IMR-90 (cell line): ENCODE measurements at regions not wholly inside any gene's neighbourhood (a gene's known extent, or its start where the extent isn't known, plus 50 kb on each side); places are given as distances from the start of the nearest gene placed in this dataset.

Source experiments
- ATAC-seq: fragments of 200-7000 bp; cut with Tn5 transposase; 2 replicates; pipeline ENCODE4 v1.9.1; 2020; ENCODE audit warnings: low read depth, mild to moderate bottlenecking, moderate library complexity
- BruUV-seq: library from RNA; stranded (reverse); fragments of 400-500 nt; replicated peaks from 2 replicates; lab custom pipeline; 2021; lab: Mats Ljungman, UMichigan
- CTCF ChIA-PET: fragments of 300-600 bp; formaldehyde crosslinking; extraction: SDS; loops from one replicate; lab custom pipeline; 2021; ENCODE audit warnings: antibody characterized with exemption; lab: Yijun Ruan, JAX
- POLR2A ChIA-PET: fragments of 300-600 bp; sonication (Branson Sonifier 250); formaldehyde crosslinking; loops from one replicate; lab custom pipeline; 2022; ENCODE audit warnings: antibody characterized with exemption; ENCODE audit not compliant: unreplicated experiment; lab: Charles Lee
- DNase-seq: peaks from one replicate; pipeline ENCODE4 v3.0.0; 2013
- H2AFZ ChIP-seq: replicated peaks from 2 replicates; pipeline ENCODE3; 2013; ENCODE audit warnings: low read length, mild to moderate bottlenecking; ENCODE audit not compliant: poor library complexity
- H2AK5ac ChIP-seq: 2 replicates; pipeline ENCODE4 v1.6.1; 2013; ENCODE audit warnings: low read depth, low read length, inconsistent platforms
- H2AK9ac ChIP-seq: replicated peaks from 2 replicates; pipeline ENCODE3; 2013; ENCODE audit warnings: mild to moderate bottlenecking, low read depth, low read length, moderate library complexity; ENCODE audit not compliant: poor library complexity
- H2BK120ac ChIP-seq: 2 replicates; pipeline ENCODE4 v1.6.1; 2013; ENCODE audit warnings: low read depth, low read length, inconsistent platforms
- H2BK15ac ChIP-seq: 3 replicates; pipeline ENCODE4 v1.6.1; 2013; ENCODE audit warnings: low read depth, low read length, inconsistent platforms
- H2BK20ac ChIP-seq: 2 replicates; pipeline ENCODE4 v1.6.1; 2013; ENCODE audit warnings: low read depth, mild to moderate bottlenecking, inconsistent platforms, low read length, moderate library complexity
- H2BK5ac ChIP-seq: 2 replicates; pipeline ENCODE4 v1.6.1; 2013; ENCODE audit warnings: mild to moderate bottlenecking, low read depth, low read length, inconsistent platforms; ENCODE audit not compliant: poor library complexity, severe bottlenecking
- H3K14ac ChIP-seq: replicated peaks from 2 replicates; pipeline ENCODE4 v1.6.1; 2013; ENCODE audit warnings: low read depth, low read length, inconsistent platforms
- H3K18ac ChIP-seq: 2 replicates; pipeline ENCODE4 v1.6.1; 2013; ENCODE audit warnings: low read depth, low read length, control low read depth
- H3K23ac ChIP-seq: 2 replicates; pipeline ENCODE4 v1.6.1; 2013; ENCODE audit warnings: low read depth, low read length, inconsistent platforms
- H3K27ac ChIP-seq: 2 replicates; pipeline ENCODE4 v1.5.1; 2013; ENCODE audit warnings: mild to moderate bottlenecking, control low read depth, low read length; ENCODE audit not compliant: insufficient read depth
- H3K27me3 ChIP-seq: 2 replicates; pipeline ENCODE4 v1.6.1; 2013; ENCODE audit warnings: low read length; ENCODE audit not compliant: control insufficient read depth, insufficient read depth
- H3K36me3 ChIP-seq: 2 replicates; pipeline ENCODE4 v1.6.1; 2013; ENCODE audit warnings: low read length, mixed read lengths; ENCODE audit not compliant: control insufficient read depth, insufficient read depth
- H3K4ac ChIP-seq: 2 replicates; pipeline ENCODE4 v1.6.1; 2013; ENCODE audit warnings: low read depth, low read length, inconsistent platforms
- H3K4me1 ChIP-seq: 2 replicates; pipeline ENCODE4 v1.6.1; 2013; ENCODE audit warnings: low read length, mixed read lengths; ENCODE audit not compliant: control insufficient read depth, insufficient read depth
- H3K4me2 ChIP-seq: 2 replicates; pipeline ENCODE4 v1.6.1; 2013; ENCODE audit warnings: low read depth, mild to moderate bottlenecking, control low read depth, low read length, moderate library complexity
- H3K4me3 ChIP-seq: 2 replicates; pipeline ENCODE4 v1.5.1; 2013; ENCODE audit warnings: low read depth, mild to moderate bottlenecking, control low read depth, low read length, moderate library complexity; ENCODE audit not compliant: insufficient read depth
- H3K56ac ChIP-seq: 2 replicates; pipeline ENCODE4 v1.6.1; 2013; ENCODE audit warnings: low read length, inconsistent platforms; ENCODE audit not compliant: insufficient read depth; ENCODE audit errors: extremely low read depth
- H3K79me1 ChIP-seq, 2 experiments: 2 replicates each; pipeline ENCODE4 v1.6.1; 2013; ENCODE audit warnings: low read length in 2 of 2, inconsistent platforms in 1 of 2, low read depth in 1 of 2
- H3K9ac ChIP-seq: 2 replicates; pipeline ENCODE4 v1.6.1; 2013; ENCODE audit warnings: low read depth, low read length, control low read depth
- H3K9me1 ChIP-seq: 2 replicates; pipeline ENCODE4 v1.6.1; 2013; ENCODE audit warnings: low read length, inconsistent platforms; ENCODE audit not compliant: insufficient read depth
- H3K9me3 ChIP-seq: 2 replicates; pipeline ENCODE4 v1.6.1; 2013; ENCODE audit warnings: low read length; ENCODE audit not compliant: control insufficient read depth, insufficient read depth
- H4K20me1 ChIP-seq: 2 replicates; pipeline ENCODE4 v1.6.1; 2013; ENCODE audit warnings: low read length, inconsistent platforms; ENCODE audit not compliant: insufficient read depth
- H4K5ac ChIP-seq: 2 replicates; pipeline ENCODE4 v1.6.1; 2013; ENCODE audit warnings: mild to moderate bottlenecking, low read depth, low read length, control low read depth
- H4K8ac ChIP-seq, 2 experiments: 2 replicates each; pipeline ENCODE4 v1.6.1; 2013; ENCODE audit warnings: low read depth in 2 of 2, low read length in 2 of 2, control low read depth in 1 of 2, inconsistent platforms in 1 of 2
- H4K91ac ChIP-seq: 2 replicates; pipeline ENCODE4 v1.6.1; 2013; ENCODE audit warnings: low read depth, low read length, inconsistent platforms; ENCODE audit not compliant: insufficient read depth
- BHLHE40 ChIP-seq: fragments of 150-350 bp; IDR thresholded peaks from 2 replicates; pipeline ENCODE4 v1.6.1; 2016; ENCODE audit warnings: mild to moderate bottlenecking, low read depth, low read length
- CEBPB ChIP-seq: IDR thresholded peaks from 2 replicates; pipeline ENCODE4 v1.6.1; 2012; ENCODE audit warnings: low read depth, low read length, improper control_type of control experiment
- CHD1 ChIP-seq: IDR thresholded peaks from 2 replicates; pipeline ENCODE4 v1.6.1; 2012; ENCODE audit warnings: low read depth, low read length, improper control_type of control experiment
- ELK1 ChIP-seq: fragments of 150-350 bp; IDR thresholded peaks from 2 replicates; pipeline ENCODE4 v1.6.1; 2016; ENCODE audit warnings: low read depth, mild to moderate bottlenecking, low read length, moderate library complexity, borderline replicate concordance
- FOS ChIP-seq: fragments of 150-350 bp; IDR thresholded peaks from 2 replicates; pipeline ENCODE4 v1.6.1; 2016; ENCODE audit warnings: low read depth, low read length
- MAFK ChIP-seq: IDR thresholded peaks from 2 replicates; pipeline ENCODE4 v1.6.1; 2012; ENCODE audit warnings: low read depth, low read length, improper control_type of control experiment
- MAZ ChIP-seq: IDR thresholded peaks from 2 replicates; pipeline ENCODE4 v1.6.1; 2012; ENCODE audit warnings: low read depth, mild to moderate bottlenecking, low read length, improper control_type of control experiment, moderate library complexity, borderline replicate concordance
- MXI1 ChIP-seq: IDR thresholded peaks from 2 replicates; pipeline ENCODE4 v1.6.1; 2012; ENCODE audit warnings: low read depth, mild to moderate bottlenecking, low read length, moderate library complexity, borderline replicate concordance
- NFE2L2 ChIP-seq: fragments of 150-350 bp; IDR thresholded peaks from 2 replicates; pipeline ENCODE4 v1.6.1; 2016; ENCODE audit warnings: low read depth, mild to moderate bottlenecking, low read length
- POLR2A ChIP-seq: IDR thresholded peaks from 2 replicates; pipeline ENCODE4 v1.6.1; 2012; ENCODE audit warnings: mild to moderate bottlenecking, low read depth, low read length
- RAD21 ChIP-seq: IDR thresholded peaks from 2 replicates; pipeline ENCODE4 v1.6.1; 2012; ENCODE audit warnings: low read length, improper control_type of control experiment
- RCOR1 ChIP-seq: IDR thresholded peaks from 2 replicates; pipeline ENCODE4 v1.6.1; 2012; ENCODE audit warnings: mild to moderate bottlenecking, low read length, improper control_type of control experiment; ENCODE audit not compliant: insufficient replicate concordance
- RFX5 ChIP-seq: IDR thresholded peaks from 2 replicates; pipeline ENCODE4 v1.8.0; 2012; ENCODE audit warnings: low read depth, mild to moderate bottlenecking, low read length, moderate library complexity
- SMC3 ChIP-seq: fragments of 150-350 bp; IDR thresholded peaks from 2 replicates; pipeline ENCODE4 v1.6.1; 2016; ENCODE audit warnings: low read depth, mild to moderate bottlenecking, antibody characterized with exemption, low read length, moderate library complexity
- USF2 ChIP-seq: fragments of 150-350 bp; IDR thresholded peaks from 2 replicates; pipeline ENCODE4 v1.6.1; 2017; ENCODE audit warnings: mild to moderate bottlenecking, antibody characterized with exemption, low read length, low read depth
- WGBS, 2 experiments: methylation state at CpG; one replicate each; pipeline versions ENCODE4 v1.1.5 to v1.1.7; 2013; ENCODE audit warnings: missing lambda C conversion rate in 2 of 2; ENCODE audit not compliant: insufficient read length in 1 of 2; ENCODE audit errors: extremely low coverage in 2 of 2; 5-methylcytosine and 5-hydroxymethylcytosine counted together
- dilution Hi-C: fragments of 300-500 bp; cut with HindIII; formaldehyde crosslinking; loops from one replicate; pipeline ENCODE4 v1.14.3; 2018; ENCODE audit warnings: low sequenced_read_pairs; ENCODE audit not compliant: unreplicated experiment
- in situ Hi-C: fragments of 300-500 bp; cut with MboI; formaldehyde crosslinking; loops from 3 replicates; pipeline ENCODE4 v1.14.3; 2019; ENCODE audit warnings: low sequenced_read_pairs, inconsistent platforms, mixed read lengths
- intact Hi-C: fragments of 100-400 bp; cut with micrococcal nuclease; formaldehyde crosslinking; loops from 2 replicates; pipeline ENCODE4 v1.10.0; 2022
- TF ChIP-seq, protein P1 (sequence below): conservative IDR thresholded peaks from 2 replicates; pipeline ENCODE4 v1.5.1; 2012; ENCODE audit warnings: mild to moderate bottlenecking, low read depth, low read length, improper control_type of control experiment

DNA sequence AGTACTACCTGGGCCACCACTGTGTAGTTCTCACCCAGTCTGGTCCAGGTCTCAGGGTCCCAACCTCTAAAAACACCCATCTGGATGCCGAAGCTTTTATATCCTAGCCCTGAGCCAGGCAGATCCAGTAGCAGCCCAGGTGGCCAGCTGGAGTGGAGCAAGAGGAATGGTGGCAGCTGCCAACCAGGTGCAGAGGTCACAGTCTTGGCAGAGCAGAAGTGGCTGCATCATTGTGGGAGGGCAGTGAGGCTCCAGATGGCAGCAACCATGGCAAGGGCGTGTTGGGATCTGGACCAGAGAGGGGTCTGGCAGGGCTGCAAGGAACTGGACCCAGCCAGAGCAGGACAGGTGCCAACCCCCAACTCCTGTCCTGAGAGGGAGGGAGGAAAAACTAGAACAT, 72.2 kb upstream of the AGAP1 start:
- Histone ChIP-seq H2BK20ac (no peak overlapping the region), H3K23ac (no peak overlapping the region), H4K5ac (no peak overlapping the region), H3K18ac (no peak overlapping the region), H4K8ac (no peak overlapping the region), H3K14ac (no peak overlapping the region), H2AFZ (no peak overlapping the region), H3K9me1 (no peaks in the 10 kb centered on the region), H3K9me3 (peaks cover 3% of the 10 kb centered on the region; the same call in 1 of the 2 replicates), H2BK120ac (no peak overlapping the region), H3K4me2 (no peak overlapping the region), H3K56ac (no peak overlapping the region), H3K9ac (no peak overlapping the region), H3K79me1 (no peaks in the 10 kb centered on the region), H4K20me1 (no peaks in the 10 kb centered on the region), H2BK15ac (no peak overlapping the region), H3K4me3 (no peak overlapping the region), H3K27ac (no peak overlapping the region), H3K36me3 (no peaks in the 10 kb centered on the region), H2AK9ac (no peak overlapping the region), H4K91ac (no peak overlapping the region), H2AK5ac (no peak overlapping the region), H2BK5ac (no peak overlapping the region), H3K4ac (no peak overlapping the region), H3K27me3 (peaks cover 12% of the 10 kb centered on the region), H3K4me1 (no peaks in the 10 kb centered on the region)
- TF ChIP-seq BHLHE40 (no peak), POLR2A (no peak), USF2 (no peak), CEBPB (no peak), NFE2L2 (no peak), ELK1 (no peak), FOS (no peak), MXI1 (no peak), RAD21 (no peak), MAFK (no peak), RCOR1 (no peak), MAZ (no peak), CHD1 (no peak), RFX5 (no peak), SMC3 (no peak)
- TF ChIP-seq, protein P1, sequence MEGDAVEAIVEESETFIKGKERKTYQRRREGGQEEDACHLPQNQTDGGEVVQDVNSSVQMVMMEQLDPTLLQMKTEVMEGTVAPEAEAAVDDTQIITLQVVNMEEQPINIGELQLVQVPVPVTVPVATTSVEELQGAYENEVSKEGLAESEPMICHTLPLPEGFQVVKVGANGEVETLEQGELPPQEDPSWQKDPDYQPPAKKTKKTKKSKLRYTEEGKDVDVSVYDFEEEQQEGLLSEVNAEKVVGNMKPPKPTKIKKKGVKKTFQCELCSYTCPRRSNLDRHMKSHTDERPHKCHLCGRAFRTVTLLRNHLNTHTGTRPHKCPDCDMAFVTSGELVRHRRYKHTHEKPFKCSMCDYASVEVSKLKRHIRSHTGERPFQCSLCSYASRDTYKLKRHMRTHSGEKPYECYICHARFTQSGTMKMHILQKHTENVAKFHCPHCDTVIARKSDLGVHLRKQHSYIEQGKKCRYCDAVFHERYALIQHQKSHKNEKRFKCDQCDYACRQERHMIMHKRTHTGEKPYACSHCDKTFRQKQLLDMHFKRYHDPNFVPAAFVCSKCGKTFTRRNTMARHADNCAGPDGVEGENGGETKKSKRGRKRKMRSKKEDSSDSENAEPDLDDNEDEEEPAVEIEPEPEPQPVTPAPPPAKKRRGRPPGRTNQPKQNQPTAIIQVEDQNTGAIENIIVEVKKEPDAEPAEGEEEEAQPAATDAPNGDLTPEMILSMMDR: no peak
- dilution Hi-C loops (no loop called here), intact Hi-C loops (no loop called here), in situ Hi-C loops (no loop called here)
- no peak for DNase-seq
- WGBS, 2 experiments: 29% methylated on average over 1 of the region's 2 CpGs; no CpG with 5 or more reads in 1 of the 2 experiments
- ChIA-PET CTCF (no interaction called here), POLR2A (no interaction called here)
- BruUV-seq: no TSS peak
- ATAC-seq: no peak
